Common myeloid progenitor, CD34-positive (primary cell): ENCODE measurements at regions not wholly inside any gene's neighbourhood (a gene's known extent, or its start where the extent isn't known, plus 50 kb on each side); places are given as distances from the start of the nearest gene placed in this dataset.
A peak's percentile ranks its signal among the peaks of the same experiment; 100 is the strongest.

ENCODE experiments used
- CTCF ChIA-PET: fragments of 350-600 bp; sonication (Branson Sonifier 250); formaldehyde crosslinking; loops from one replicate; lab custom pipeline; 2021; ENCODE audit warnings: antibody characterized with exemption; lab: Charles Lee
- POLR2A ChIA-PET: fragments of 350-600 bp; sonication (Branson Sonifier 250); formaldehyde crosslinking; loops from one replicate; lab custom pipeline; 2021; ENCODE audit warnings: antibody characterized with exemption; lab: Charles Lee
- DNase-seq, 3 donors: peaks; one replicate each; pipeline versions ENCODE4 v3.0.0 to v3.0.0-alpha.2; 2013
- H3K27ac ChIP-seq, 2 experiments: 1 replicate in 1 of 2; 2 replicates in 1 of 2; pipeline ENCODE4 v1.7.0; 2013; ENCODE audit warnings: inconsistent platforms in 2 of 2, low read length in 2 of 2, mild to moderate bottlenecking in 2 of 2, low read depth in 1 of 2, moderate library complexity in 1 of 2; ENCODE audit not compliant: severe bottlenecking in 2 of 2, insufficient read depth in 1 of 2, poor library complexity in 1 of 2
- H3K27me3 ChIP-seq, 5 experiments: replicated peaks in 2 of 5; 1 replicate in 3 of 5; 2 replicates in 2 of 5; pipeline versions ENCODE4 v1.6.1 to v1.7.0; 2013; ENCODE audit warnings: low read length in 4 of 5, mild to moderate bottlenecking in 2 of 5, moderate library complexity in 2 of 5, inconsistent platforms in 1 of 5; ENCODE audit not compliant: insufficient read depth in 5 of 5, control insufficient read depth in 4 of 5
- H3K36me3 ChIP-seq, 4 experiments: 1 replicate in 2 of 4; 2 replicates in 2 of 4; pipeline versions ENCODE4 v1.6.1 to v1.7.0; 2013; ENCODE audit warnings: low read length in 3 of 4, control low read depth in 1 of 4, mild to moderate bottlenecking in 1 of 4; ENCODE audit not compliant: control insufficient read depth in 4 of 4, insufficient read depth in 4 of 4
- H3K4me1 ChIP-seq, 4 experiments: 1 replicate in 3 of 4; 2 replicates in 1 of 4; pipeline versions ENCODE4 v1.6.1 to v1.7.1; 2013; ENCODE audit warnings: low read length in 3 of 4, mild to moderate bottlenecking in 3 of 4, control low read depth in 1 of 4, inconsistent platforms in 1 of 4, moderate library complexity in 1 of 4; ENCODE audit not compliant: control insufficient read depth in 4 of 4, insufficient read depth in 4 of 4; ENCODE audit errors: control extremely low read depth in 1 of 4
- H3K4me3 ChIP-seq, 7 experiments: 1 replicate in 4 of 7; 2 replicates in 3 of 7; pipeline versions ENCODE4 v1.5.1 to v1.7.0; 2013; ENCODE audit warnings: mild to moderate bottlenecking in 7 of 7, low read length in 6 of 7, moderate library complexity in 6 of 7, inconsistent platforms in 2 of 7, low read depth in 2 of 7, control low read depth in 1 of 7; ENCODE audit not compliant: insufficient read depth in 4 of 7, control insufficient read depth in 1 of 7; ENCODE audit errors: extremely low read depth in 1 of 7
- H3K9me3 ChIP-seq, 5 experiments: 1 replicate in 4 of 5; 2 replicates in 1 of 5; pipeline versions ENCODE4 v1.6.1 to v1.7.1; 2013; ENCODE audit warnings: low read length in 4 of 5, mild to moderate bottlenecking in 2 of 5, inconsistent platforms in 1 of 5, low read depth in 1 of 5, moderate library complexity in 1 of 5; ENCODE audit not compliant: control insufficient read depth in 4 of 5, insufficient read depth in 2 of 5; ENCODE audit errors: control extremely low read depth in 1 of 5
- WGBS: methylation state at CpG from one replicate; pipeline ENCODE4 v1.1.5; 2013; ENCODE audit not compliant: insufficient coverage; 5-methylcytosine and 5-hydroxymethylcytosine counted together

DNA sequence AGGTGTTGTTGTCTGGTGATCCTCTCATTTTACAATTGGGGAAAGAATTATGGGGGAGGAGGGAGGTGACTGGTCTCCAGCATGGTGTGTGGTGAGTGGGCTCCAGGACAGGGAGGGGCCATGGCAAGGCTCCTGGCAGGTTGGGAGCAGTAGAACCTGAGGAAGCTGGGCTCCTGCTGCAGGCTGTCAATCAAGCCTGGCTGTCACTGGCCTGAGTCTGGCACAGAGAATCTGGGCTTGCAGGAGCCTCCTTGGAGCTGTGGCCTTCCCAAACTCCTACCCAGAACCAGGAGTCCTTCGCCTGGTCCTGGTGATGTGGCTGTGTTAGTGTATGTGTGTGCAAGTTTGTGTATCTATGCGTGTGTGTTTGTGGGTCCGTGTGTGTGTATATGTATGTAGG, 131.9 kb upstream of the CSF3R start:
- no peak for DNase-seq
- Histone ChIP-seq H3K9me3 (no peaks in the 10 kb centered on the region), H3K4me3 (no peak overlapping the region), H3K27me3 (no peaks in the 10 kb centered on the region), H3K36me3 (no peaks in the 10 kb centered on the region), H3K4me1 (no peaks in the 10 kb centered on the region), H3K27ac (no peak overlapping the region)
- ChIA-PET POLR2A (no interaction called here), CTCF (interaction anchor here (1.3 to 1.7 kb wide), 2 partner anchors 16 to 35 kb away, joined by 4 to 5 read pairs; no protein-coding TSS in a partner anchor)
- WGBS, result no CpG with 5 or more reads among the region's 3 CpGs

GRCh38 chr1:36613721-36614120, 131.0 kb upstream of the CSF3R start:
- CTCF ChIA-PET, result interaction anchor here (1.3 kb wide), 1 partner anchor 36 kb away, joined by 5 read pairs; no protein-coding TSS in a partner anchor
- H3K4me1 ChIP-seq, result no peaks in the 10 kb centered on the region
- POLR2A ChIA-PET, result no interaction called here
- H3K36me3 ChIP-seq, result no peaks in the 10 kb centered on the region
- H3K27ac ChIP-seq, result no peak overlapping the region
- H3K9me3 ChIP-seq, result no peaks in the 10 kb centered on the region
- H3K4me3 ChIP-seq, result no peak overlapping the region
- H3K27me3 ChIP-seq, result no peaks in the 10 kb centered on the region
- no peak for DNase-seq
- 100% methylated on average over 3 of the region's 3 CpGs for WGBS

DNA sequence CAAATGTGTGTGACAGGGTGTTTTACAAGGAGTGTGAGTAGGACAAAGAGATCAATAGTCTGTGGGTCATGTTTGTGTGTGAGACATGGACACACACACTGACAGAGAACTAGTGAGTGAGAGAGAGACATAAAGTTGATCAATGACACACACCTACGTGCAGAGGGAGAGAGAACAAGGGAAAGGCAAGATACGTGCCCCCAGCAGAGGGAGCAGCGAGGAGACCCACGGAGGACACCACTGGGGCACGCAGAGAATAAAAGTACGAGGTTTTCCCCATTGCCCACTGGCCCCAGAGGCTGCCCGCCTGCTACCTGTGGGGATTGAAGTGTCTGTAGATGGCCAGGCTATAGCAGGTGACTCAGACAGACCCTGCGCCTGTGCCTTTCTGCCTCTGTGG, 130.2 kb upstream of the CSF3R start:
- CTCF ChIA-PET, result no interaction called here
- POLR2A ChIA-PET, result no interaction called here
- WGBS, result 65% methylated on average over 8 of the region's 8 CpGs

DNA sequence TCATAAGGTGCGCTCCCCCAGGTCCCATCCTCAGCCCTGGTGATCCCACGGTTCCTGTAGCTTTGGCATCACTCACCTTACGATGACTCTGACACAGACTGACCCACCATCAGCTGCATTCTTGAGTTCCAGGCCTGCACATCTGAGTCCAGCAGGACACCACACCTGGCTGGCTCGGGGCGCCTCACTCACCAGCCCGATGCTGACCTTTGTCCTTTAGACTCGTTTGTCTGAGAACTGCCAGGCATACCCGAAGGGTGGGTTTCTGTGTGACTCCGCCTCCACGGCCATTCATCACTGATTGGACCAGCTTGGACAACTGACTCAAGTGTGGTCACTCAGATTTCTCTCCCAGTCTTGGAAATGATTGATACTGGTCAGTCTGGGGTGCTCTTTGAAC, 129.4 kb upstream of the CSF3R start:
- Histone ChIP-seq H3K27me3 (no peaks in the 10 kb centered on the region), H3K36me3 (no peaks in the 10 kb centered on the region), H3K9me3 (no peaks in the 10 kb centered on the region), H3K4me3 (no peak overlapping the region), H3K27ac (no peak overlapping the region), H3K4me1 (no peaks in the 10 kb centered on the region)
- 97% methylated on average over 10 of the region's 10 CpGs for WGBS
- CTCF ChIA-PET, result no interaction called here
- no peak for DNase-seq
- POLR2A ChIA-PET, result no interaction called here

More for the DNA sequence above, 130.2 kb upstream of the CSF3R start:
- DNase-seq, result no peak
- Histone ChIP-seq H3K4me1 (no peaks in the 10 kb centered on the region), H3K27me3 (no peaks in the 10 kb centered on the region), H3K27ac (no peak overlapping the region), H3K36me3 (no peaks in the 10 kb centered on the region), H3K4me3 (no peak overlapping the region), H3K9me3 (no peaks in the 10 kb centered on the region)

DNA sequence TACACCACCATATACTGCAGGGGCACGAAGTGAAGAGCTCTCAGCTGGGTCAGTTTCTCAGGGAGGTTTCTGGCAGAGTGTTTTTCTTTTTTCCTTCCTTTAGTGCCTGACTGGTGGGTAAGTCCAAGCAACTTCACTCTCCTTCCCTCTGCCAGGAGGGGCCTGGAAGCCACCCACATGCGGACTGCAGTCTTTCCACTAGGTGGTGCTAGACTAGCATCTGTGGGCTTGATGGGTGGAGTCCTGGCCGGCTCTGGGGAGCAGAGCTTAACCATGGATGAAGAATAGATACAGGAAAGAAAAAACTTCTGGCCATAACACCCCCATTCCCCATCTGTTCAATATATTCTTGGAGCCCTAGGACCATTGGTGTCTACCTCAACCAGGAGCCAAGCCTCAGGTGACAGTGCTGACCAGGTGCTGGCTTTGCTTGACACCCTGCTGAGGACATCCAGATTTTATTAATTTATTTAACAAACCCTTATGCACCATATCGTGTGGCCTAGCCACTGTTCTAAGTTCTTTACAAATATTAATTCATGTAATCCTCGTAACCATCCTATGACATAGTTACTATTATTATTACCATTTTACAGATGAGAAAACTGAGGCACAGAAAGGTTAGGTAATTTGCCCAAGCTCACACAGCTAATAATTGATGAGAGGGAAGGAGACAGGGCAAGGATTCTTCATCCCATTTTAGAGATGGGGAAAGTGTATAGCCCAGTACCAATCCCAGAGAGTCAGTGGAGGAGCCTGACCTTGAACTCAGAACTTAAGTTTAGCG, 126.7 kb upstream of the CSF3R start:
- Histone ChIP-seq H3K4me3 (no peak overlapping the region), H3K4me1 (no peaks in the 10 kb centered on the region), H3K27me3 (peaks cover 0 to 2% (median 0%) of the 10 kb centered on the region in 5 experiments), H3K27ac (no peak overlapping the region), H3K36me3 (no peaks in the 10 kb centered on the region), H3K9me3 (no peaks in the 10 kb centered on the region)
- CTCF ChIA-PET, result interaction anchor here (0.8 to 3.6 kb wide), 9 partner anchors 8 to 830 kb away, joined by 3 to 17 read pairs (median 4); no protein-coding TSS in a partner anchor
- POLR2A ChIA-PET, result no interaction called here
- 40% methylated on average over 5 of the region's 6 CpGs for WGBS
- peak; percentile 68 to 82 (median 80) for DNase-seq

- H3K4me3 ChIP-seq, result no peak overlapping the region
- DNase-seq, result no peak
- H3K9me3 ChIP-seq, result no peaks in the 10 kb centered on the region
- no peaks in the 10 kb centered on the region for H3K36me3 ChIP-seq
- no peaks in the 10 kb centered on the region for H3K4me1 ChIP-seq
- no peak overlapping the region for H3K27ac ChIP-seq
- H3K27me3 ChIP-seq, result peaks cover 0 to 2% (median 0%) of the 10 kb centered on the region in 5 experiments
- CTCF ChIA-PET, result interaction anchor here (0.9 to 3.6 kb wide), 6 partner anchors 10 to 831 kb away, joined by 4 to 17 read pairs (median 6); no protein-coding TSS in a partner anchor
- POLR2A ChIA-PET, result no interaction called here
- WGBS, result 78% methylated on average over 1 of the region's 1 CpG
These were observed 125.6 kb upstream of the CSF3R start for GRCh38 chr1:36608272-36608671.

DNA sequence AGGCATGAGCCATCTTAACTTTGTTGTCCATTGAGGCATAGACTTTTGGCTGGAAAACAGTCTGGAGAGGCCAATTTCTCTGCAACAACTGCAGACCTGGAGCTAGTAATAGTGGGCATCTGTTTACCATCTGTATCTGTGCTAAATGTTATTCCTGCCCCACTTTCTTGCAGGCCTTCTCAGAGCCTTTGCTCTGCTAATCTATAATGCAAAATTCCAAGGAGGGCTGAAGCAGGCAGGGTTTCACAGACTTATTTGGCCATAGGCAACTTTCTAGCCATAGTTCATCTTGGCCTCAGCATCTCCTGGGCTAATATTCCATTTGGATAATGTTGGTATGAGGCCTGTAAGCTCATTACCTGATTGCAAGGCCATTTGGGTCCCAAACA, 124.5 kb upstream of the CSF3R start:
- Histone ChIP-seq H3K27ac (no peak overlapping the region), H3K4me1 (no peaks in the 10 kb centered on the region), H3K36me3 (no peaks in the 10 kb centered on the region), H3K9me3 (no peaks in the 10 kb centered on the region), H3K4me3 (no peak overlapping the region), H3K27me3 (peaks cover 0 to 2% (median 0%) of the 10 kb centered on the region in 5 experiments)
- ChIA-PET POLR2A (no interaction called here), CTCF (interaction anchor here (0.8 to 2.5 kb wide), 5 partner anchors 11 to 828 kb away, joined by 3 to 7 read pairs (median 4); no protein-coding TSS in a partner anchor)
- no peak for DNase-seq
